ENCODE measurements at regions not wholly inside any gene's neighbourhood (a gene's known extent, or its start where the extent isn't known, plus 50 kb on each side); places are given as distances from the start of the nearest gene placed in this dataset.

DNA sequence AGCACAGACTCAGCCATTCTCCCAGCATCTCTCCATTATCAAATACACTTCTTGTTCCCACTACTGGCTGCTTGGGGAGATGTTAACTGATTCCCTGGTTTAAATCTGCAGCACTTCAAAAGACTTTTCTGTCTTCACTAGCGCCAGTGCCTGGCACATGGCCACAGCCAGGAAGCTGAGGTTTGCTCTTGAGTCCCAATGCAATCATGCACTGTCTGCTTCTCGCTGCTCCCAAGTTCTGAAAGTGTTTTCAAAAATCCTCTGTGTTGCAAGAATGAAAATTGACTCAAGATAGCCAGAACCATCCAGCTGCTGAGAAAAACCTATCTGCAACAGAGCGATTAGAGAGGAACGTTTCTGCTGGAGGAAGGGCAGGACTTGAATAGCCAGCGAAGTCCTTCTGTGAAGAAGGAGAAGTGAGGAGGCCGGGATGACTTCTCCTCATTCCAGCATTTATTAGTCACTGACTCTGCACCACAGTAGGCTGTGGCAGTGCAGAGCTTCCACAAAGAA lies 358.4 kb upstream of the NR2F2 start:
- Histone ChIP-seq H2AFZ (ENCODE audit: low read depth, low read length) (0 out of 2 replicates have a peak overlapping the region, but pooled peaks have one; percentile 23), H3K4me1 (ENCODE audit: insufficient read depth, low read length) (peaks cover 20% of the 10 kb centered on the region), H3K4me3 (ENCODE audit: low read depth in 1 of 2, low read length in 2 of 2) (no peak overlapping the region), H3K9me3 (ENCODE audit: insufficient read depth, low read length, severe bottlenecking) (no peaks in the 10 kb centered on the region), H3K27me3 (ENCODE audit: insufficient read depth, low read length, poor library complexity) (no peaks in the 10 kb centered on the region), H3K9ac (ENCODE audit: low read depth, low read length) (no peak overlapping the region), H3K27ac (ENCODE audit: low read length) (0 out of 2 replicates have a peak overlapping the region, but pooled peaks have one; percentile 16), H3K36me3 (ENCODE audit: insufficient read depth, low read length) (no peaks in the 10 kb centered on the region), H3K4me2 (ENCODE audit: insufficient read depth, low read length) (peak overlapping the region; percentile 19; the same call in 1 of the 2 replicates), H3K79me2 (ENCODE audit: insufficient read depth, low read length) (no peaks in the 10 kb centered on the region), H4K20me1 (ENCODE audit: insufficient read depth, low read length) (no peaks in the 10 kb centered on the region)
- ATAC-seq (ENCODE audit: insufficient read depth, low read depth) (peak; percentile 94), DNase-seq (peak; percentile 62)
- TF ChIP-seq EZH2 (IDR thresholded peaks at IDR 0.05; ENCODE audit: borderline replicate concordance, low read depth, low read length, severe bottlenecking): no peak
- TF ChIP-seq, protein P1, sequence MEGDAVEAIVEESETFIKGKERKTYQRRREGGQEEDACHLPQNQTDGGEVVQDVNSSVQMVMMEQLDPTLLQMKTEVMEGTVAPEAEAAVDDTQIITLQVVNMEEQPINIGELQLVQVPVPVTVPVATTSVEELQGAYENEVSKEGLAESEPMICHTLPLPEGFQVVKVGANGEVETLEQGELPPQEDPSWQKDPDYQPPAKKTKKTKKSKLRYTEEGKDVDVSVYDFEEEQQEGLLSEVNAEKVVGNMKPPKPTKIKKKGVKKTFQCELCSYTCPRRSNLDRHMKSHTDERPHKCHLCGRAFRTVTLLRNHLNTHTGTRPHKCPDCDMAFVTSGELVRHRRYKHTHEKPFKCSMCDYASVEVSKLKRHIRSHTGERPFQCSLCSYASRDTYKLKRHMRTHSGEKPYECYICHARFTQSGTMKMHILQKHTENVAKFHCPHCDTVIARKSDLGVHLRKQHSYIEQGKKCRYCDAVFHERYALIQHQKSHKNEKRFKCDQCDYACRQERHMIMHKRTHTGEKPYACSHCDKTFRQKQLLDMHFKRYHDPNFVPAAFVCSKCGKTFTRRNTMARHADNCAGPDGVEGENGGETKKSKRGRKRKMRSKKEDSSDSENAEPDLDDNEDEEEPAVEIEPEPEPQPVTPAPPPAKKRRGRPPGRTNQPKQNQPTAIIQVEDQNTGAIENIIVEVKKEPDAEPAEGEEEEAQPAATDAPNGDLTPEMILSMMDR (IDR thresholded peaks at IDR 0.05; ENCODE audit: borderline replicate concordance, extremely low read depth, low read length, poor library complexity, severe bottlenecking): no peak

- Histone ChIP-seq H3K9ac (ENCODE audit: low read depth, low read length) (no peak overlapping the region), H3K79me2 (ENCODE audit: insufficient read depth, low read length) (no peaks in the 10 kb centered on the region), H3K9me3 (ENCODE audit: insufficient read depth, low read length, severe bottlenecking) (no peaks in the 10 kb centered on the region)
Measured at GRCh38 chr15:95972812-95973211, 357.7 kb upstream of the NR2F2 start.

DNA sequence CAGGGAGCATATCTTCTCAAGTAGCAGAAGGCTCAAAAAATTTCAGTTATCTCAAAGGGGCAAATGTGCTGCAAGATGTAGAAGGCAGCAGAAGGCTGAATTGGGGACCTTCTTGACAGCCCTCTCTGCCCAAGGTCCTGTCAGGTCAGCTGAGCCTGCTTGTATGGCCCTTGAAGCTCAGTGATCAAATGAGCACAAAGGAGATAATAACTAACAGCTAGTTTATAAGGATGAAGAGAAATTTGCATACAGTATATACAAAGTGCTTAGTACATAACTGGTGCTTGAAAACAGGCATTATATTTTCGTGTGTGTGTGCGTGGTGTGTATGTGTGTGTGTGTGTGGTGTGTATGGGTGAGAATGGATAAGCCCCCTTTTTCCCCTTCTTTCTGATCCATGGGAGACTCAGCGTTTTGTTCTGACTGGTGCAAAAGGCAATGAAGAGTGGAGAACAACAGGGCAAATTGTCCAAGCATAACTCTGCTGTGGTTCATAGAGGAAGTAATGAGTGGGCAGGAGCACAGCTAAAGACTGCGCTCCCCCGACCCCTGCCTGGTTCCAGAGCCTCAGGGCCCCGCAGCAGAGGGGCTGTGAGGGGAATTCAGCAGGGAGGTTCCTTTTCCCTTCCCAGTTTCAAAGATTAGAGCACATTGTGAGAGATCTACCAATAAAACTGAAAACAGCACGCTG lies 356.8 kb upstream of the NR2F2 start:
- TF ChIP-seq, protein P1 (IDR thresholded peaks at IDR 0.05; ENCODE audit: borderline replicate concordance, extremely low read depth, low read length, poor library complexity, severe bottlenecking): no peak
- TF ChIP-seq EZH2 (IDR thresholded peaks at IDR 0.05; ENCODE audit: borderline replicate concordance, low read depth, low read length, severe bottlenecking): no peak
- DNase-seq: no peak
- no peaks in the 10 kb centered on the region for H3K79me2 ChIP-seq (ENCODE audit: insufficient read depth, low read length)
- peaks cover 20% of the 10 kb centered on the region for H3K4me1 ChIP-seq (ENCODE audit: insufficient read depth, low read length)
- H3K4me3 ChIP-seq (ENCODE audit: low read depth in 1 of 2, low read length in 2 of 2): no peak overlapping the region
- no peak for ATAC-seq (ENCODE audit: insufficient read depth, low read depth)
- H2AFZ ChIP-seq (ENCODE audit: low read depth, low read length): no peak overlapping the region
- no peaks in the 10 kb centered on the region for H4K20me1 ChIP-seq (ENCODE audit: insufficient read depth, low read length)
- no peaks in the 10 kb centered on the region for H3K27me3 ChIP-seq (ENCODE audit: insufficient read depth, low read length, poor library complexity)
- no peaks in the 10 kb centered on the region for H3K36me3 ChIP-seq (ENCODE audit: insufficient read depth, low read length)
- no peak overlapping the region for H3K9ac ChIP-seq (ENCODE audit: low read depth, low read length)
- no peaks in the 10 kb centered on the region for H3K9me3 ChIP-seq (ENCODE audit: insufficient read depth, low read length, severe bottlenecking)
- no peak overlapping the region for H3K27ac ChIP-seq (ENCODE audit: low read length)
- H3K4me2 ChIP-seq (ENCODE audit: insufficient read depth, low read length): no peak overlapping the region

More at GRCh38 chr15:95972812-95973211, 357.7 kb upstream of the NR2F2 start:
- no peaks in the 10 kb centered on the region for H3K27me3 ChIP-seq (ENCODE audit: insufficient read depth, low read length, poor library complexity)
- H3K27ac ChIP-seq (ENCODE audit: low read length): no peak overlapping the region
- DNase-seq (no peak), ATAC-seq (ENCODE audit: insufficient read depth, low read depth) (no peak)
- H2AFZ ChIP-seq (ENCODE audit: low read depth, low read length): no peak overlapping the region
- peaks cover 20% of the 10 kb centered on the region for H3K4me1 ChIP-seq (ENCODE audit: insufficient read depth, low read length)
- no peak overlapping the region for H3K4me2 ChIP-seq (ENCODE audit: insufficient read depth, low read length)
- TF ChIP-seq, protein P1 (IDR thresholded peaks at IDR 0.05; ENCODE audit: borderline replicate concordance, extremely low read depth, low read length, poor library complexity, severe bottlenecking): no peak
- TF ChIP-seq EZH2 (IDR thresholded peaks at IDR 0.05; ENCODE audit: borderline replicate concordance, low read depth, low read length, severe bottlenecking): no peak
- H4K20me1 ChIP-seq (ENCODE audit: insufficient read depth, low read length): no peaks in the 10 kb centered on the region
- H3K4me3 ChIP-seq (ENCODE audit: low read depth in 1 of 2, low read length in 2 of 2): no peak overlapping the region
- H3K36me3 ChIP-seq (ENCODE audit: insufficient read depth, low read length): no peaks in the 10 kb centered on the region
